Suppressor macrophage (primary cell): ENCODE measurements at regions not wholly inside any gene's neighbourhood (a gene's known extent, or its start where the extent isn't known, plus 50 kb on each side); places are given as distances from the start of the nearest gene placed in this dataset.

Source experiments
- DNase-seq, 4 experiments: peaks; one replicate each; pipeline ENCODE4 v3.0.0-alpha.2; 2020 to 2022

GRCh38 chr5:107216587-107216986 lies 454.1 kb downstream of the EFNA5 start:
- DNase-seq: no peak

DNA sequence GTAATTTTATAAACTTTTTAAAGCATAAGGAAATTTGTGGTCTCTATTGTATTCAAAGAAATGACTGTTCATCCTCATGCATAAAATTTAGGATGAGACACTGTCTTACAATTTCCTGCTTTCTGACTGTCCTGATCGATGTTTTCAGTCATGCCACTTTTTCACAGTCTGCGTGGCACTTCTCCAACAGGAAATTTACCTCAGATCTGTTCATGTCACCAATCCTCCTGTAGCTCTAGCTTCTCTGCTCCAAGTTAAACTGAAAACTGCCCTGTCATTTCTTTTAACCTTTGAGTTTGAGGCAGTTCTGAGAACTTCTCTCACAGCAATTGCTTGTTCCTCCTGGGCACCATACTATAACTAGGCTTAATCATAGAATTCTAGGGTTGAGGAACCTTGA lies 455.1 kb downstream of the EFNA5 start:
- no peak for DNase-seq

GRCh38 chr5:107213025-107213424 lies 457.7 kb downstream of the EFNA5 start:
- DNase-seq: no peak

GRCh38 chr5:107211630-107212029 lies 459.1 kb downstream of the EFNA5 start:
- no peak for DNase-seq

DNA sequence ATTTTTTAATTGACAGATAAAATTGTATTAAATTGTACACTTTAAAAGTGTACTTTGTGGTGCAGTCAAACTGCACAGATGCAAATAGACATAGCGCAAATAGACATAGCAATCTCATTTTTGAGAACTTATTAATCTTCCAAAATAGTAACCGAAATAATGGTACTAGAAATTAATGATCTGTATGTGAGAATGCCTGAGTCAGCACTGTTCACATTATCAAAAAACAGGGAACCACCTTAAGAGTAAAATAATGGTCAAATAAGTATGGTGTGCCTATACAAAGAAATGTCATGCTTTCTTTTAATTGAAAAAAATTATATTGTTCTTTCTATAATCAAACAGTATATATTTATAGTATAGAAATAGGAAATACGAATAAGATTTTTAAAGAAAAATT lies 461.9 kb downstream of the EFNA5 start:
- DNase-seq: no peak

GRCh38 chr5:107204413-107204812 lies 466.3 kb downstream of the EFNA5 start:
- DNase-seq: no peak

DNA sequence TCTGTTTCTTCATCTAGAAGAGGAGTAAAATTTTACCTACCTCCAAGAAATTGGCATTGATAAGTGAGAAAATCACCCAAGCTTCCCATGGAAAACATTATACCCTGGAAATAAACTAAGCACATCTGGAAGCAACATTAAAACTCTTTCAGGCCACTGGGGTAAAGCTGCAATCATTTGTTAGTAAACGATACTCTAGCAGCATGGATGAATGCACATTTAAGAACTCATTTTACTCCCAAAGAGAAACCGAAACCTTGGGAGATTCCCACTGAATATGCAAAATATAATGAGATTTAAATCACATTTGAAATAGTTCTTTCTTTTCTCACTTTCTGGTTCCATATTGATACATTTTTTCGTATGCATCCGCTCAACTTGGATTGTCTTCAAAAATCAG lies 467.5 kb downstream of the EFNA5 start:
- no peak for DNase-seq

DNA sequence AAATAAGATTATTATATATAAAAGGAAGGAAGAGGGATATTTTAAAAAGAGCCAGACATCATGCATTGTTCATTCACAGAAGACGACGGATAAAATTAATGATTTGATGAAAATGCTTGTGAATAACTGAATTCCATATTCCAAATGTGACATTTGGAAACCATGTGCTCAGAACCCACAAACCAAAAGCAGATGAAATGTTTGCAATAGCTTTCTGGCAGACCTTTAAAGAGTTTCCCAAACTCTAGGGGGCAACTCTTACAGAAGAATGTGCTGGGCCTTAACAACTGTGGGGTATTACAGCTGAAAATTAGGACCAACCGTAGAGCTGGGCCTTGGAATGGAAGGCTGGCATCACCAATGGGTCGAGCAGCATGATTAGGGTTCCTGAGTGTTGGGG lies 471.0 kb downstream of the EFNA5 start:
- DNase-seq: no peak

DNA sequence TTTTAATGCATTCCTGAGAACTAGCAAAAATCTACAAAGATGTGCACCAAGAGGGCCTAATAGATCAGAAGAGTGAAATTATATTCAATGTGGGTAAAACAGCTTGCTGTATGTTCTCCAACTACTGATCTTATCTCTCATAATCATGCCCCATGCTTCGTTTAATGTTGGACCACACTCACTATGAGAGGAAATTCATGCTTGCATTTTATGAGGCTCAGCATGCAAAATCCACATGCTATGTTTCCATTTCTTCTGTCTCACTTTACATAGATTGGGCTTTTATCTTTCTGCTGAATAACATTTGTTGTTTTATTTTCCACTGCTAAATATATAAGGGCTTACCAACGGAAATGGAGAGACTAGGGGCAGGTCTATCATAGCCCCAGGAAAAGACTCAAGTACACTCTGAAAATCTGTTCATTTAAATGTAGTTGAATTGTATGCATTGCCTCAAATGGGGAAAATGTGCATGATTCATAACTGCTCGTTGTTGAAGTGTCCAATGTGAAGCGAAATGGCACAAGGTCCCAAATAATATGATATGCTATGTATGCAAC lies 474.2 kb downstream of the EFNA5 start:
- no peak for DNase-seq

- DNase-seq: no peak
These were observed 474.8 kb downstream of the EFNA5 start for GRCh38 chr5:107195890-107196395.

- DNase-seq: no peak
These were observed 485.9 kb downstream of the EFNA5 start for GRCh38 chr5:107184871-107185270.

GRCh38 chr5:107184066-107184465 lies 486.7 kb downstream of the EFNA5 start:
- DNase-seq: no peak

- no peak for DNase-seq
These were observed 500.1 kb downstream of the EFNA5 start for GRCh38 chr5:107170620-107171019.

DNA sequence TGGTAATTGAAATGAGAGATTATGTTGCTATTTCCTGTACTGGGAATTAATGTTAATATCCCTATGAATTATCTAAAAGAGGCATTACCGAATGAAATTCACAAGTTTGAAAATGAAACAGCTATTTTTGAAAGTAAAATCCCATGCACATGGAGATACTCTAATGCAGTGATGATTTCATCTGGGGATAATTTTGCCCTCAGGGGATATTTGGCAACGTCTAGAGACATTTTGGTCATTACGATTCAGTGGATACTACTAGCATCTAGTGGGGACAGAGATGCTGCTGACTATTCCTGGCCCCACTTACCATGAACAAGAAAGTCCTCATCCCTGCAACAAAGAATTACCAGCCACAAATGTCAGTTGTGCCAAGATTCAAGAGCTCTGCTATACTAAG lies 500.9 kb downstream of the EFNA5 start:
- no peak for DNase-seq

DNA sequence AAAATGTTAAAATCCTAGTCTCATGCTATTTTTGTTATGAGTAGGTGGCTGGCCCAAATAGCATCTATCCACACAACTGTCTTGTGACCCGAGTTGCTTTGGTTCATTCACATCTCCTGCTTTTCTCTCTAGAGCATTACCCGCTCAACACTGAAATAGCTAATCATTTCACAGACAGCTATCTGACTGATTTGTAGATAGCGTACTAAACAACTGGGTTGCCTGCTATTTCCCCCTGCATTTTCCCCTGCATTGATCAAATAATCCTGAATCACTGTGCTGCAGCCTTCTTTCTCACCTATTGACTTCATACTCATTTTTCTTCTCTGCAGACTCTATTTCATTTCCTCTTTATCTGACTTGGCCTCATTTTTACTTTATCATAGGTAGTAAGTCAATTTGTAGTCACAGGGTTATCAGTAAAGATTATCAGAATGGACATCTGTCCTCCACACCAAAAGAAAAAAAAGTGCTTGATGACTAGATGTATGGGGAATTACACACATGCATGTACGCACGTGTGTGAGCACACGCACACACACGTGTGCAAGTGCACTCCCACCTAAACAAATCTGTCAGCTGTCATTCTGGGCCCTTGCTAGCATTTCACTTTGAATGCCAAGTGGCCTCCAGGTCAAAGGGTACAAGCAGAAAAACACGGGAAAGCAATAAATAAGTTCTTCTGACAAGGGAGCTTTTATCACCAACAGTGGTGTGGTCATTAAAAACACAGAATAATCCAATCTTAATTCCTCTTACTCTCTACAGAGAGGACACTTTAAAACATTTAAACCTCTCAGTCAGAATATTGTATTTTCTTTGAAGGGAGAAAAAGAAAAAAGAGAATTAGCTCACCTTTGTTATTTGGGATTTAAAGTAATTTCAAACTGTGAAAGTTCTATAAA lies 501.6 kb downstream of the EFNA5 start:
- DNase-seq: no peak

- DNase-seq: no peak
These were observed 502.7 kb downstream of the EFNA5 start for GRCh38 chr5:107168086-107168485.

DNA sequence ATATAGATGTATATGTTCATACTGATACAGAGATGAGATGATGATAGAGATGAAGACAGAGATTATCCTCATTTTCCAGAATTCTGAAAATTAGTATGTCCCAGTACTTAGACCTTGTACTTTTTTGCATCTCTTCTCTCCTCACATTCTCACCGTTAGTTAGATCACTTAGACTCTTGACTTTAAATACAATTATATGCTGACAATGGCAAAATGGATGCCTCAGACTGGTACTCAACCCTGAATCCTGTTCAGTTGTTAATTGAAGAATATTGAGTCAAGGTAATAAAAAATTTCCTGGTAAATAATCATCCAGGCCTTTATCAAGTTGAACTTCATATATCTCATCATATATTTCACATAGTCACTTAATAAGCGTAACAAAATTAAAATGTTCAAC lies 505.4 kb downstream of the EFNA5 start:
- no peak for DNase-seq

- no peak for DNase-seq
These were observed 512.9 kb downstream of the EFNA5 start for GRCh38 chr5:107157809-107158208.

GRCh38 chr5:107155707-107156106 lies 515.0 kb downstream of the EFNA5 start:
- no peak for DNase-seq

GRCh38 chr5:107154593-107154992 lies 516.1 kb downstream of the EFNA5 start:
- DNase-seq: no peak

DNA sequence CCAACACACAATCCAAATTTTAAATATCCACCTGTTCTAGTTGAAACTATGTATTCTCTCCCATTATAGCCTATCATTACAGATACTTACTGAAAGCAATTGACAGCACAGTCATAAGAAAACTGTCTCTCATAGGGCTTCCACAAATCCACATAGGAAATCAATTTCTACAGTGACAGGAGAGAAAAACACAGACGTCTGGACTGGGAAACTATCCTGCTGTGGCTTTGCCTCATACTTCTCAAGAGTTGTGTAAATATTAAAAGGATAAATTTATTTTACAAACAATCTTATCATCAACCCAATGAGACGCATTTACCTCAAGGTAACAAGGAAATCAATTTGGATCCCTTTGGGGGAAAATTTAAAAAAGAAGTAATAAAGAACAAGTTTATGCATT lies 517.5 kb downstream of the EFNA5 start:
- no peak for DNase-seq

GRCh38 chr5:107149243-107150005 lies 521.3 kb downstream of the EFNA5 start:
- DNase-seq: no peak

DNA sequence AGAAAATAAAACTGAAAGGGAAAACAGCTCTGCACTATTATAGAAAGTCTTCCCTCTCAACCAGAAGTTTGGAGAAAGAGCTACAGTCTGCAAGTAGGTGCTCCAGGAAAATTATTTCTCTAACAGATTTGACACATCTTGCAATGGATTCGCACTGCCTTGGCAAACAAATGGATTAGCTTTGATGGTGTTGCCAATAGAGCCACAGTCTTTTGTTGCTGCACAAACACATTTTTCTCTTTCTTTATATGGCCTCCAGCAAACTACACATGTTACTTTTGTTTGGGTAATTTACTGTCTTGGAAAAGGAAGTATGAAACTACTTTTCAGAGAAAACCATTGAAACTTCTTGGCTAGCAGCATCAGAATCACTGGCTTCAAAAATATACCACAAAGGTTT lies 523.1 kb downstream of the EFNA5 start:
- no peak for DNase-seq
